ENCODE measurements at regions not wholly inside any gene's neighbourhood (a gene's known extent, or its start where the extent isn't known, plus 50 kb on each side); places are given as distances from the start of the nearest gene placed in this dataset.

DNA sequence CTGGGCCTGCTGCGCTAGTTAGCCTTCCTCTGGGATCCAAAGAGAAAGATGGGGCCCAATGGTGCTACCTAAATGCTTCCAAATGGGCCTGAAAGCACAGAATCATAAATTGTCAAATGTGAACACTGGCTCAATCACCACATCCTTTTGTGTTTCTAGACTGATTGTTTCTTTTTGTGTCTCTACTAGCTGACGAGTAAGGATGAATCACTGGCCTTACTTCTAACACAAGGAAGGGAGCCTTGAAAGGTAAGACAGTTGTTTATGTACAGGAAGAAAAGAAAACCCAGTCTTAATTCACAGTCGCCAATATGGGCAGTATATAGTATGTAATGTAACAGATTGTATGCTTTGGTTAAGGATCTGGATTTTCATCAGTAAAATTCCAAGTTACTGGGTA lies 89.5 kb downstream of the ZNF92 start:
- TF ChIP-seq EP300 (IDR thresholded peaks at IDR 0.05) (no peak), CTCF (IDR thresholded peaks at IDR 0.05) (no peak)
